ENCODE measurements at regions not wholly inside any gene's neighbourhood (a gene's known extent, or its start where the extent isn't known, plus 50 kb on each side); places are given as distances from the start of the nearest gene placed in this dataset.

- TF ChIP-seq CTCF (IDR thresholded peaks at IDR 0.05; ENCODE audit: borderline replicate concordance, extremely low read depth, low read length, poor library complexity, severe bottlenecking) = no peak
- TF ChIP-seq EZH2 (IDR thresholded peaks at IDR 0.05; ENCODE audit: borderline replicate concordance, low read depth, low read length, severe bottlenecking) = no peak
- ATAC-seq (ENCODE audit: insufficient read depth, low read depth) (peak; percentile 42; the same call in 2 of the 3 replicates), DNase-seq (peak; percentile 41)
- Histone ChIP-seq H3K79me2 (ENCODE audit: insufficient read depth, low read length) (no peaks in the 10 kb centered on the region), H3K27ac (ENCODE audit: low read length) (no peak overlapping the region), H3K4me2 (ENCODE audit: insufficient read depth, low read length) (no peak overlapping the region), H3K4me3 (ENCODE audit: low read depth in 1 of 2, low read length in 2 of 2) (no peak overlapping the region), H3K36me3 (ENCODE audit: insufficient read depth, low read length) (no peaks in the 10 kb centered on the region), H2AFZ (ENCODE audit: low read depth, low read length) (no peak overlapping the region), H3K4me1 (ENCODE audit: insufficient read depth, low read length) (peaks cover 31% of the 10 kb centered on the region), H3K27me3 (ENCODE audit: insufficient read depth, low read length, poor library complexity) (no peaks in the 10 kb centered on the region), H3K9ac (ENCODE audit: low read depth, low read length) (no peak overlapping the region), H3K9me3 (ENCODE audit: insufficient read depth, low read length, severe bottlenecking) (no peaks in the 10 kb centered on the region), H4K20me1 (ENCODE audit: insufficient read depth, low read length) (no peaks in the 10 kb centered on the region; the same call in 1 of the 2 replicates)
Measured at GRCh38 chr13:106372199-106373155, 163.0 kb downstream of the EFNB2 start.

GRCh38 chr13:106371024-106371423 lies 164.4 kb downstream of the EFNB2 start:
- Histone ChIP-seq H3K27ac (ENCODE audit: low read length) (no peak overlapping the region), H3K36me3 (ENCODE audit: insufficient read depth, low read length) (no peaks in the 10 kb centered on the region), H2AFZ (ENCODE audit: low read depth, low read length) (no peak overlapping the region), H3K4me2 (ENCODE audit: insufficient read depth, low read length) (no peak overlapping the region), H3K27me3 (ENCODE audit: insufficient read depth, low read length, poor library complexity) (no peaks in the 10 kb centered on the region), H3K9ac (ENCODE audit: low read depth, low read length) (no peak overlapping the region), H3K4me1 (ENCODE audit: insufficient read depth, low read length) (peaks cover 31% of the 10 kb centered on the region), H3K4me3 (ENCODE audit: low read depth in 1 of 2, low read length in 2 of 2) (no peak overlapping the region), H3K9me3 (ENCODE audit: insufficient read depth, low read length, severe bottlenecking) (no peaks in the 10 kb centered on the region), H4K20me1 (ENCODE audit: insufficient read depth, low read length) (no peaks in the 10 kb centered on the region), H3K79me2 (ENCODE audit: insufficient read depth, low read length) (no peaks in the 10 kb centered on the region)
- ATAC-seq (ENCODE audit: insufficient read depth, low read depth) (no peak), DNase-seq (no peak)
- no peak for TF ChIP-seq EZH2 (IDR thresholded peaks at IDR 0.05; ENCODE audit: borderline replicate concordance, low read depth, low read length, severe bottlenecking)
- TF ChIP-seq CTCF (IDR thresholded peaks at IDR 0.05; ENCODE audit: borderline replicate concordance, extremely low read depth, low read length, poor library complexity, severe bottlenecking) = no peak

GRCh38 chr13:106369858-106370257 lies 165.6 kb downstream of the EFNB2 start:
- Histone ChIP-seq H4K20me1 (ENCODE audit: insufficient read depth, low read length) (no peaks in the 10 kb centered on the region), H3K4me1 (ENCODE audit: insufficient read depth, low read length) (peaks cover 31% of the 10 kb centered on the region), H3K27me3 (ENCODE audit: insufficient read depth, low read length, poor library complexity) (no peaks in the 10 kb centered on the region), H3K79me2 (ENCODE audit: insufficient read depth, low read length) (no peaks in the 10 kb centered on the region), H2AFZ (ENCODE audit: low read depth, low read length) (no peak overlapping the region), H3K4me2 (ENCODE audit: insufficient read depth, low read length) (no peak overlapping the region), H3K36me3 (ENCODE audit: insufficient read depth, low read length) (no peaks in the 10 kb centered on the region), H3K9ac (ENCODE audit: low read depth, low read length) (no peak overlapping the region), H3K9me3 (ENCODE audit: insufficient read depth, low read length, severe bottlenecking) (no peaks in the 10 kb centered on the region), H3K4me3 (ENCODE audit: low read depth in 1 of 2, low read length in 2 of 2) (no peak overlapping the region), H3K27ac (ENCODE audit: low read length) (no peak overlapping the region)
- DNase-seq (no peak), ATAC-seq (ENCODE audit: insufficient read depth, low read depth) (no peak)
- TF ChIP-seq CTCF (IDR thresholded peaks at IDR 0.05; ENCODE audit: borderline replicate concordance, extremely low read depth, low read length, poor library complexity, severe bottlenecking) = no peak
- TF ChIP-seq EZH2 (IDR thresholded peaks at IDR 0.05; ENCODE audit: borderline replicate concordance, low read depth, low read length, severe bottlenecking) = no peak
